Transverse colon (tissue), 3 donors: ENCODE measurements at regions not wholly inside any gene's neighbourhood (a gene's known extent, or its start where the extent isn't known, plus 50 kb on each side); places are given as distances from the start of the nearest gene placed in this dataset.

Experiments
- POLR2A ChIP-seq: fragments of 450-650 bp; IDR thresholded peaks from one replicate; pipeline ENCODE4 v1.6.1; 2016; ENCODE audit warnings: antibody characterized with exemption, mild to moderate bottlenecking, moderate library complexity
- TF ChIP-seq, protein P1 (sequence below), 5 experiments: fragments of 200-600 bp in 3 of 5; fragments of 450-650 bp in 2 of 5; sonication (generic) in 3 of 5; IDR thresholded peaks; 1 replicate in 2 of 5; 2 replicates in 3 of 5; pipeline ENCODE4 v1.5.1; 2016 to 2017; ENCODE audit warnings: antibody characterized with exemption in 5 of 5, inconsistent platforms in 3 of 5, mild to moderate bottlenecking in 2 of 5, moderate library complexity in 1 of 5

DNA sequence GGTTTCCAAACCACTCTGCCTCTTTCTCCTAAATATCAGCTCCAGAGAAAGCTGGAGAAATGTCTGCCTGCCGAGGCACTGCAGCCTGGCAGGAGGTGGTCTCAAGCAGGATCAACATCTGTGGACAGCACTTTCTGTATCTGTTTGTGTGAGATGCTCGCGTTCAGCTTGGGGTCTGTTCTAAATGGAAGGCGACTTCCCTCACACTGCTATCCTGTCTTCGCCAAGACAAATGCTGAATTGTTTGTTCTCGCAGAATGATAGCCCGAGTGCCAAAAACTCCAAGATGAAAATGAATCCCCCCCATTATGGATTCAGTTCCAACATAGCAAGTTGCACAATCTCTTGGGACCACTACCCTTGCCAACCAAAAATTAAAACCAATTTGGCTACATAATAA is 72.2 kb upstream of the PALS2 start:
- TF ChIP-seq POLR2A: no peak
- TF ChIP-seq, protein P1, sequence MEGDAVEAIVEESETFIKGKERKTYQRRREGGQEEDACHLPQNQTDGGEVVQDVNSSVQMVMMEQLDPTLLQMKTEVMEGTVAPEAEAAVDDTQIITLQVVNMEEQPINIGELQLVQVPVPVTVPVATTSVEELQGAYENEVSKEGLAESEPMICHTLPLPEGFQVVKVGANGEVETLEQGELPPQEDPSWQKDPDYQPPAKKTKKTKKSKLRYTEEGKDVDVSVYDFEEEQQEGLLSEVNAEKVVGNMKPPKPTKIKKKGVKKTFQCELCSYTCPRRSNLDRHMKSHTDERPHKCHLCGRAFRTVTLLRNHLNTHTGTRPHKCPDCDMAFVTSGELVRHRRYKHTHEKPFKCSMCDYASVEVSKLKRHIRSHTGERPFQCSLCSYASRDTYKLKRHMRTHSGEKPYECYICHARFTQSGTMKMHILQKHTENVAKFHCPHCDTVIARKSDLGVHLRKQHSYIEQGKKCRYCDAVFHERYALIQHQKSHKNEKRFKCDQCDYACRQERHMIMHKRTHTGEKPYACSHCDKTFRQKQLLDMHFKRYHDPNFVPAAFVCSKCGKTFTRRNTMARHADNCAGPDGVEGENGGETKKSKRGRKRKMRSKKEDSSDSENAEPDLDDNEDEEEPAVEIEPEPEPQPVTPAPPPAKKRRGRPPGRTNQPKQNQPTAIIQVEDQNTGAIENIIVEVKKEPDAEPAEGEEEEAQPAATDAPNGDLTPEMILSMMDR (IDR thresholded peaks at IDR 0.05): no peak
